ENCODE measurements at regions not wholly inside any gene's neighbourhood (a gene's known extent, or its start where the extent isn't known, plus 50 kb on each side); places are given as distances from the start of the nearest gene placed in this dataset.

GRCh38 chr10:57008189-57008588 lies 647.1 kb upstream of the ZWINT start:
- no peak overlapping the region for H3K27ac ChIP-seq (replicated peaks)
- intact Hi-C loops (cut with micrococcal nuclease): no loop called here
- H3K4me1 ChIP-seq: no peaks in the 10 kb centered on the region
- no peak for DNase-seq
- H3K27me3 ChIP-seq (ENCODE audit: low read depth): no peaks in the 10 kb centered on the region
- H3K4me3 ChIP-seq: no peak overlapping the region
- H3K36me3 ChIP-seq: no peaks in the 10 kb centered on the region
- TF ChIP-seq, protein P1, sequence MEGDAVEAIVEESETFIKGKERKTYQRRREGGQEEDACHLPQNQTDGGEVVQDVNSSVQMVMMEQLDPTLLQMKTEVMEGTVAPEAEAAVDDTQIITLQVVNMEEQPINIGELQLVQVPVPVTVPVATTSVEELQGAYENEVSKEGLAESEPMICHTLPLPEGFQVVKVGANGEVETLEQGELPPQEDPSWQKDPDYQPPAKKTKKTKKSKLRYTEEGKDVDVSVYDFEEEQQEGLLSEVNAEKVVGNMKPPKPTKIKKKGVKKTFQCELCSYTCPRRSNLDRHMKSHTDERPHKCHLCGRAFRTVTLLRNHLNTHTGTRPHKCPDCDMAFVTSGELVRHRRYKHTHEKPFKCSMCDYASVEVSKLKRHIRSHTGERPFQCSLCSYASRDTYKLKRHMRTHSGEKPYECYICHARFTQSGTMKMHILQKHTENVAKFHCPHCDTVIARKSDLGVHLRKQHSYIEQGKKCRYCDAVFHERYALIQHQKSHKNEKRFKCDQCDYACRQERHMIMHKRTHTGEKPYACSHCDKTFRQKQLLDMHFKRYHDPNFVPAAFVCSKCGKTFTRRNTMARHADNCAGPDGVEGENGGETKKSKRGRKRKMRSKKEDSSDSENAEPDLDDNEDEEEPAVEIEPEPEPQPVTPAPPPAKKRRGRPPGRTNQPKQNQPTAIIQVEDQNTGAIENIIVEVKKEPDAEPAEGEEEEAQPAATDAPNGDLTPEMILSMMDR (IDR thresholded peaks at IDR 0.05; ENCODE audit: borderline replicate concordance): no peak
- no peaks in the 10 kb centered on the region for H3K9me3 ChIP-seq (replicated peaks)

DNA sequence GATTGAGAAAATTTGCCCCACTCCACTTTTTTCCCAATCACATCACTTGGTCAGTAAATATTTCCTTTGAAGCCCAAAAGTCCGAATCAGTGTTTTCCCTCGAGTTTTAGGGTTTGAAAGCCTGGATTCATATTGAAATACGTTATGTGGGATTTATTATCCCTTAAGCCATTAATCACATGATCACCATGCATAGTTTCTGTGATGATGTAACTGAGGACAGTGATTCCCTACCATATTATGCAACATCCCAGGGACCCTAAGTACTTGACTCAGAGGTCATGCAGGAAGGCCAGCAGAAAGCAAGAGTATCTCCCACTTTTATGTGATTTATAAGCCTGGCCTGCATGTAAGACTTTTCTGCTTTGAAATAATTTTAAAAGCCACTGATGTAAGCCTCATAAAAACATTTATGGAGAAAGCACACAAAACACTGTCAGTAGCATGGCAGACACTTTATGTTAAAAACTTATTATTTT lies 630.6 kb upstream of the ZWINT start:
- no peak overlapping the region for H3K4me3 ChIP-seq
- no peak for DNase-seq
- no peaks in the 10 kb centered on the region for H3K36me3 ChIP-seq
- TF ChIP-seq, protein P1 (IDR thresholded peaks at IDR 0.05; ENCODE audit: borderline replicate concordance): no peak
- intact Hi-C loops (cut with micrococcal nuclease): no loop called here
- no peak overlapping the region for H3K27ac ChIP-seq (replicated peaks)
- no peaks in the 10 kb centered on the region for H3K4me1 ChIP-seq
- H3K27me3 ChIP-seq (ENCODE audit: low read depth): no peaks in the 10 kb centered on the region
- no peaks in the 10 kb centered on the region for H3K9me3 ChIP-seq (replicated peaks)

DNA sequence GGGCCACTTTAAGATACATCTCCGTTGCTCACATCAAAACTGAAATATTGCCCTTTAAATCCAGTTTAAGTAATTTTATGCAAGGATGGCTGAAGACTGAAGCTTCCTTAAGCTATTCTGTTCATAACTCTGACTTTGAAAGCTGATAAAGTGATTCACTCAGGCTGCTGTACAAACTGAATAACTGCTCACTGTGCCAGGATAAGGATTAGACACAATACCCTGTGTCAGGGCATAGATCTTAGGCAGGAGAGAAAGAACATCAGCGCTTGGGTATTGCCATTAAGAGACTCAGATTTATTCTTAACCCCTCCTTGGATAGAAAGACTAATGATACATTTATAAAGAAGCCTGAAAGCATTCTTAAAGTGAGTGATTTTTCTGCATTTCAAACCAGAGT lies 614.5 kb upstream of the ZWINT start:
- intact Hi-C loops (cut with micrococcal nuclease): no loop called here
- TF ChIP-seq, protein P1 (IDR thresholded peaks at IDR 0.05; ENCODE audit: borderline replicate concordance): no peak
- no peaks in the 10 kb centered on the region for H3K36me3 ChIP-seq
- no peaks in the 10 kb centered on the region for H3K27me3 ChIP-seq (ENCODE audit: low read depth)
- peaks cover 14% of the 10 kb centered on the region for H3K9me3 ChIP-seq (replicated peaks)
- H3K4me3 ChIP-seq: no peak overlapping the region
- DNase-seq: no peak
- H3K27ac ChIP-seq (replicated peaks): no peak overlapping the region
- peaks cover 5% of the 10 kb centered on the region for H3K4me1 ChIP-seq

DNA sequence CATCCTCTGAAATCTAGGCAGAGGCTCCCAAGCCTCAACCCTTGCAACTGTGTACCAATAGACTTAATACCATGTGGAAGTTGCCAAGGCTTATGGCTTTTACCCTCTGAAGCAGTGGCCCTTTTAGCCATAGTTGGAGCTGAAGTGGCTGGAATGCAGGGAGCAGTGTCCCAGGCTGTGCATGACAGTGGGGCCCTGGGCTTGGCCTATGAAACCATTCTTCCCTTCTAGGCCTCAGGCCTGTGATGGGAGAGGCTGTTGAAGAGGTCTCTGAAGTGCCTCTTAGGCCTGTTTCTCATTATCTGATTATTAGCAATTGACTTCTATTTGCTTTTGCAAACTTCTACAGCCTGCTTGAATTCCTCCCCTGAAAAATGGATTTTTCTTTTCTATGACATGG lies 612.7 kb upstream of the ZWINT start:
- no peak for DNase-seq
- peaks cover 14% of the 10 kb centered on the region for H3K9me3 ChIP-seq (replicated peaks)
- H3K36me3 ChIP-seq: no peaks in the 10 kb centered on the region
- no peak overlapping the region for H3K4me3 ChIP-seq
- TF ChIP-seq, protein P1 (IDR thresholded peaks at IDR 0.05; ENCODE audit: borderline replicate concordance): no peak
- intact Hi-C loops (cut with micrococcal nuclease): no loop called here
- H3K27me3 ChIP-seq (ENCODE audit: low read depth): no peaks in the 10 kb centered on the region
- H3K27ac ChIP-seq (replicated peaks): no peak overlapping the region
- peaks cover 5% of the 10 kb centered on the region for H3K4me1 ChIP-seq

DNA sequence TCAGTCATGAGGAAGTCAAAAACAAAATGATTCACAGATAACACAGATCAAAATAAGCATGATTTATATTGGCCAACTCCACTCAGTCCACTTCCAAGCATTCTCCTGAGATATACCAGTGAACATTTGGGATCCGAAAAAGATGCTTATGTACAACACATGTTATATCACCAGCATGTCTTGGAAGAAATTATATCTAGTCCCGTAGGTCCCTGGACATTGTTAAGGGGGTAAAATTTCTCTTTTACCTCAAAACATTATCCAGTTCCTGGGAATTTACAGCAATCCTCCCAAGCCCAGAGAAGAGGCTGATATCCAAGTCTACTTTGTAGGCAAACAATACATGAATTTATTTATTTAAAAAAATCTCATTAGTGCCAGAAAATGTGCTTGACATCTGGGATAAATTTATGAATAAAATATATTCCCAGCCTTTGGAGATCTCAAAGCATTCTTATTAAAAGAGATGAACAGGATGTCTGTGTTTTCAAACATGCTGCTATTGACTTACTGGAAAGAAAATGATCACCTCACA lies 582.2 kb upstream of the ZWINT start:
- H3K27ac ChIP-seq (replicated peaks): no peak overlapping the region
- TF ChIP-seq, protein P1 (IDR thresholded peaks at IDR 0.05; ENCODE audit: borderline replicate concordance): no peak
- no peaks in the 10 kb centered on the region for H3K27me3 ChIP-seq (ENCODE audit: low read depth)
- DNase-seq: no peak
- peaks cover 10% of the 10 kb centered on the region for H3K9me3 ChIP-seq (replicated peaks)
- no peak overlapping the region for H3K4me3 ChIP-seq
- intact Hi-C loops (cut with micrococcal nuclease): no loop called here
- no peaks in the 10 kb centered on the region for H3K4me1 ChIP-seq
- no peaks in the 10 kb centered on the region for H3K36me3 ChIP-seq

Data from left ventricle myocardium inferior (tissue), 1 donor.